Activated CD8-positive, alpha-beta T cell treated with anti-CD3 and anti-CD28 coated beads, Interleukin-2, amount 10 ng/mL, durations not matched to agents 7 days and 5 days (primary cell): ENCODE measurements at regions not wholly inside any gene's neighbourhood (a gene's known extent, or its start where the extent isn't known, plus 50 kb on each side); places are given as distances from the start of the nearest gene placed in this dataset.
"Not testable (repeated sequence)": the region's sequence is repeated elsewhere in the genome, so short reads cannot be mapped to it uniquely, and the experiment has no call there.

Source experiments
- ATAC-seq: fragments of 150-1000 bp; cut with Tn5 transposase; one replicate; pipeline ENCODE4 v1.10.0; 2021; ENCODE audit warnings: moderate library complexity
- CTCF ChIA-PET: fragments of 350-600 bp; sonication (Branson Sonifier 250); formaldehyde crosslinking; loops from one replicate; lab custom pipeline; 2021; ENCODE audit warnings: antibody characterized with exemption; lab: Charles Lee
- POLR2A ChIA-PET: fragments of 350-600 bp; sonication (Branson Sonifier 250); formaldehyde crosslinking; loops from one replicate; lab custom pipeline; 2021; ENCODE audit warnings: antibody characterized with exemption; lab: Charles Lee
- DNase-seq: peaks from one replicate; pipeline ENCODE4 v3.0.0-alpha.2; 2020
- H3K27ac Mint-ChIP-seq: one replicate; pipeline ENCODE4 v1.8.0; 2021; ENCODE audit warnings: mild to moderate bottlenecking, mixed read lengths
- H3K27me3 Mint-ChIP-seq: one replicate; pipeline ENCODE4 v1.8.0; 2021; ENCODE audit warnings: low read depth, mixed read lengths
- H3K36me3 Mint-ChIP-seq: one replicate; pipeline ENCODE4 v1.8.0; 2021; ENCODE audit warnings: low read depth, mixed read lengths
- H3K4me1 Mint-ChIP-seq: one replicate; pipeline ENCODE4 v1.8.0; 2021; ENCODE audit warnings: low read depth, mixed read lengths
- H3K4me3 Mint-ChIP-seq: one replicate; pipeline ENCODE4 v1.8.0; 2021; ENCODE audit warnings: mild to moderate bottlenecking, mixed read lengths
- H3K9me3 Mint-ChIP-seq: one replicate; pipeline ENCODE4 v1.8.0; 2022; ENCODE audit warnings: mixed read lengths; ENCODE audit not compliant: insufficient read depth

DNA sequence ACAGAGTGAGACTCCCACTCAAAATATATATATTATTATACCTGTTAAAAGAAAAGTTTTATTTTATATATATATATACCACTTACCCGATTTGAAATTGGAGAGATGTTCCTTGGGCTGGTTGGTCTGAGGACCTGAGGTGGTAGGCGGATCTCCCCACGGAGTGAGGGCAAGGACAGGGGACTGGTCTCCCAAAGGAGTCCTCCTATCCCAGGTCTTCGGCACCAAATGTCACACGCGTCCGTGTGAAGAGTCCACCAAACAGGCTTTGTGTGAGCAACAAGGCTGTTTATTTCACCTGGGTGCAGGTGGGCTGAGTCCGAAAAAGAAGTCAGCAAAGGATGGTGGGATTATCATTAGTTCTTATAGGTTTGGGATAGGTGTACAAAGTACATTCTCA is 228.2 kb downstream of the COPRS start:
- H3K4me3 Mint-ChIP-seq, H3K9me3 Mint-ChIP-seq, H3K4me1 Mint-ChIP-seq, H3K36me3 Mint-ChIP-seq, CTCF ChIA-PET, ATAC-seq, H3K27ac Mint-ChIP-seq, DNase-seq, POLR2A ChIA-PET: not testable (repeated sequence)
- peaks cover 32% of the 10 kb centered on the region for H3K27me3 Mint-ChIP-seq

DNA sequence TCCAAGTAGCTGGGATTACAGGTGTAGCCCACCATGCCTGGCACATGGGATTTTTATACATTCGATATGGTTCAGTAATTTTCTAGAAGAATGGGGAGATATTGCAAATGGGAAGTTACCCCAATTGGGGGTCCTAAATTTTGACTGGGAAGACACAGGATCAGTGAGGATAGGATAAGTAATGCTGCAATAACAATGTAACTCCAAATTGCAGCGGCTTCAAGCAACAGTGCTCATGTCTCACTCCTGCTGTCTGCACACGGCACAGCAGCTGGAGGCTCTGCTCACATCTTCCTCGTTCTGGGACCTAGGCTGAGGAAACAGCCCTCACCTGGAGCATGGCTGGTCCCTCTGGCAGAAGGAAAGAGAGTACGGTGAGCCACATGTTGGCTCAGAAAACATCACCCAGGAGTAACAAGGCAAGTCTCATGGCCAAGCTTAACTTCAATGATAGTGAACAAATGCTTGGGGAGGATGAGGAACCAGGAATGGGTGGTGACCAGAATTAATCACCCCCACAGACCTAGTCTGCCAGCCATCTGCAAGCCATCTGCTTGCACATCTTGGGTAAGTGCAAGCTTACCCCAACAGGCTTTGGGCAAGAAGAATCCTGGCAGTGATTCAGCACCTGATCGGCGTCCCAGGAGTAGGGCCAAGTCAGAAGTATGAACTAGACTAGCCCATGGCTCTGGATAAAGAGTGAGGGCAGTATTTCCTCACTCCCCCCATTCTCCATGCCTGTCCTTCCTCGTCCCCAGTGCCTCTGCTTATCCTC is 229.2 kb downstream of the COPRS start:
- CTCF ChIA-PET, result no interaction called here
- H3K36me3 Mint-ChIP-seq, result no peaks in the 10 kb centered on the region
- peaks cover 32% of the 10 kb centered on the region for H3K27me3 Mint-ChIP-seq
- POLR2A ChIA-PET, result no interaction called here
- peaks cover 6% of the 10 kb centered on the region for H3K9me3 Mint-ChIP-seq
- no peak overlapping the region for H3K4me3 Mint-ChIP-seq
- ATAC-seq (no peak), DNase-seq (no peak)
- no peak overlapping the region for H3K27ac Mint-ChIP-seq
- H3K4me1 Mint-ChIP-seq, result no peaks in the 10 kb centered on the region

DNA sequence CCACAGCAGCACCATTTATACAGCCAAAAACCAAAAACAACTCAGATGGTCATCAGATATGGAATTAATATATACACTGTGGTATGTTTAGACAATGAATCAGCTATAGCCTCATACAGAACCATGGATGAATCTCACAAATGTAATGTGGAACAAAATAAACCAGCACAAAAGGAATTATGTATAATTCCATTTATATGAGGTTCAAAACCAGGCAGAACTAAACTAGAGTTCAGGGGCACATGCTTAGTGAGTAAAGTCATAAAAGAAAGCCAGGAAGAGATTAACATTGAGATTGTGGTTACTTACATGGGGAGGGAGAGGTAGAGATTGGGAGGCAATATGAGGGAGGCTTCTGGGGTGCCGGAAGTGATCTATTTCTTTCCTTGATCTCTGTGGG is 231.1 kb downstream of the COPRS start:
- Mint-ChIP-seq H3K27ac (no peak overlapping the region), H3K4me3 (no peak overlapping the region), H3K27me3 (peaks cover 22% of the 10 kb centered on the region), H3K36me3 (no peaks in the 10 kb centered on the region), H3K4me1 (peaks cover 3% of the 10 kb centered on the region), H3K9me3 (peaks cover 11% of the 10 kb centered on the region)
- POLR2A ChIA-PET, result no interaction called here
- no peak for ATAC-seq
- DNase-seq, result no peak
- CTCF ChIA-PET, result no interaction called here

DNA sequence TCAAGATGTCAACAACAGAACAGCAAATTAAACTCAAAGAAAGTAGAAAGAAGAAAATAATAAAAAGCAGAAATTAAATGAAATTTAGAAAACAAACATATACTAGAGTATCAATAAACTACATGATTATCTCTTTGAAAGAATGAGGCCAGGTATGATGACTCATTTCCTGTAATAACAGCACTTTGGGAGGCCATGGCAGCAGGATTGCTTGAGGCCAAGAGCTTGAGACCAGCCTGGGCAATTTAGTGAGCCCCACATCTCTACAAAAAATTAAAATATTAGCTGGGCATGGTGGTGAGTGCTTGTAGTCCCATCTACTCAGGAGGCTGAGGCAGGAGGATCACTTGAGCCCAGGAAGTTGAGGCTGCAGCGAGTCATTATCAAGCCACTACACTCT is 232.5 kb downstream of the RAB11FIP4 start:
- CTCF ChIA-PET, result no interaction called here

DNA sequence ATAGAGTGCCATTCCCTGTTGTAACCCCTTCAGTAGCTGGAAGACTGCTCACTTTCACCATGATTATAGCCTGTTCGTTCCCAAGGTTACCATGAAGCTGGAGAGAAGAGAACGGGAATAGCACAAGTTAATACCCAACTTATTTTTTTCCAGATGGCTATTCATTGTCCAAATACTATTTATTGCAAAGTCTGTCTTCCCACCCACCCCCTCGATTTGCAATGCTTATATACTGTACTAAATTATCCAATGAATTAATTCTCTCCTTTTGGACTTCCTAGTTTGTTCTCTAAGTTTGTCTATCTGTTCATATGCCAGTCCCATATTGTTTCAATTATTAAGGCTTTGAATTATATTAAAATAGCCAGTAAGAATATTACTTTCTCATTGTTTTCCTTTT is 231.0 kb downstream of the RAB11FIP4 start:
- Mint-ChIP-seq H3K4me1 (peaks cover 3% of the 10 kb centered on the region), H3K36me3 (no peaks in the 10 kb centered on the region), H3K4me3 (no peak overlapping the region), H3K27me3 (peaks cover 16% of the 10 kb centered on the region), H3K9me3 (peaks cover 23% of the 10 kb centered on the region), H3K27ac (no peak overlapping the region)
- DNase-seq, result no peak
- no peak for ATAC-seq
- ChIA-PET POLR2A (no interaction called here), CTCF (no interaction called here)

More for the DNA sequence above, 232.5 kb downstream of the RAB11FIP4 start:
- POLR2A ChIA-PET, result no interaction called here
- ATAC-seq (no peak), DNase-seq (no peak)
- H3K4me1 Mint-ChIP-seq, result peaks cover 3% of the 10 kb centered on the region
- no peaks in the 10 kb centered on the region for H3K36me3 Mint-ChIP-seq
- H3K27ac Mint-ChIP-seq, result no peak overlapping the region
- H3K9me3 Mint-ChIP-seq, result peaks cover 23% of the 10 kb centered on the region
- H3K27me3 Mint-ChIP-seq, result peaks cover 17% of the 10 kb centered on the region
- no peak overlapping the region for H3K4me3 Mint-ChIP-seq

DNA sequence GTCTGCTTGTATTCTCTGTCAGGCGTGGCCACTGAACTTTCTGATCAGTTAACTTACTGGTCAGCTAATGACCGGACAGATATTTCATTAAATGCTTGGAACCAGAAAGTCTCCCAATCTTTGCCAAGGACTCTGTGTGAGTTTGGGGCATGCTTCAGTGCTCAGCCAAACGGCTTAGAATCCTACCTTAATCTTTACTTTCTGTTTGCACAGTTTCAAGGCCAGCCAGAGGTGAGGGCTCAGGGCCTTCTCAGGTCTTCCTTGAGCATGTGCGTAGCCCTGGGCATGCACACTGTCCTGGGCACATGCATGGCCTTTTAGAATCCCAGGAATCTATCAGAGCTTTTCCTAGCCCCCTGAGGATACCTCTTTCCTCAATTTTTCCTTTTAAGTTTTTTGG is 230.1 kb downstream of the RAB11FIP4 start:
- Mint-ChIP-seq H3K36me3 (no peaks in the 10 kb centered on the region), H3K4me1 (peaks cover 3% of the 10 kb centered on the region), H3K9me3 (peaks cover 23% of the 10 kb centered on the region), H3K4me3 (no peak overlapping the region), H3K27me3 (peaks cover 13% of the 10 kb centered on the region), H3K27ac (no peak overlapping the region)
- ATAC-seq (no peak), DNase-seq (no peak)
- ChIA-PET CTCF (no interaction called here), POLR2A (no interaction called here)

DNA sequence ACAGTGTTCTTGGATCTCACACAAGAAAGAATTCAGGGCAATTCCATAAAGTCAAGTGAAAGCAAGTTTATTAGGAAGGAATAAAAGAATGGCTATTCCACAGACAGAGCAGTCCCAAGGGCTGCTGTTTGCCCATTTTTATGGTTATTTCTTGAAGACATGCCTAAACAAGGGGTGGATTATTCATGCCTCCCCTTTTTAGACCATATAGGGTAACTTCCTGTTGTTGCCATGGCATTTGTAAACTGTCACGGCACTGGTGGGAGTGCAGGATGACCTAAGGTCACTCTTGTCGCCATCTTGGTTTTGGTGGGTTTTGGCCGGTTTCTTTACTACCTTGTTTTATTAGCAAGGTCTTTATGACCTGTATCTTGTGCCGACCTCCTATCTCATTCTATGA is 219.6 kb downstream of the RAB11FIP4 start:
- H3K4me1 Mint-ChIP-seq, ATAC-seq, H3K4me3 Mint-ChIP-seq, POLR2A ChIA-PET, H3K27ac Mint-ChIP-seq, DNase-seq, H3K36me3 Mint-ChIP-seq, H3K9me3 Mint-ChIP-seq, CTCF ChIA-PET, H3K27me3 Mint-ChIP-seq: not testable (repeated sequence)

DNA sequence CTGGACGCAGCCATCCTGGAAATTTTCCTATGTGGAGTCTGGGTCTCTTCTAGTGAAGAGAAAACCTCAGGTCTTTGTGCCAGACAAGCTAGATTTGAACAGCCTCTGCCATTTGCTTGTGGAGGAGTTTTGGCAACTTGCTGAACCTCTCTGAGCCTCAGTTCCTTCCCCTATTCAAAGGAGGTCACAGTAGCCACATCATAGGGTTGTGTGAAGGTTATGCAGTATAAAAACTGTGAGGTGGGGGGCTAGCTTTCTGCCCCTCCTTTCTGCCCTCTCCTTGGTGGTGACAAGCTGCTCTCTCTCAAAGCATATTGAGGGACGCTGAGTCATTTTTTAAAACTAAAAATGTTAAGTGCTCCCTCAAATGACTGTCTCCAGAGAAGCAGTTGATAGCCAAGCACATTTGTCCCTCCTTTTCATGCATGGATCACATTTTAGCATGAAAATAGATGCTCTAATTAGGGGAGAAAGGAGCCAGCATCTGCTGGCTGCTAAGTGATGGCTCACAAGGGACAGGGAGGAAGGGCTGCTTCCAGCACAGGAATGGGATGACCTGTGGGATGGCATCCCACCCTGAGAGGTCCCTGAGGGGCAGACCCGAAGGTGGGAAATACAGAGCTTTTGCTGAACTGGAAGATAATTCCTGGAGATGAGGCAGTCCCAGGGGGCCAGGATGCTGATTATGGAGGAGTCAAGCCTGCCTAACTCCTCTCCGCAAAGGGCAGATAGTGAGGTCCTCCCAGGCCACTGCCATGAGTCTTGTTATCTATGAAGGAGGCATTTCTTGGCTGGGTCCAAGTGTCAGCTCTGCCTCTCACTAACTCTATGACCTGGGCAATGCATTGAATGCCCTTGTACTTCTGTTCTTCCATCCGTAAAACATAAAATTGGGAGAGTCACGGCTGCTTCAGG is 218.8 kb downstream of the RAB11FIP4 start:
- ChIA-PET CTCF (no interaction called here), POLR2A (no interaction called here)
- Mint-ChIP-seq H3K27me3 (peaks cover 2% of the 10 kb centered on the region), H3K36me3 (no peaks in the 10 kb centered on the region), H3K9me3 (no peaks in the 10 kb centered on the region), H3K27ac (no peak overlapping the region), H3K4me1 (no peaks in the 10 kb centered on the region), H3K4me3 (no peak overlapping the region)
- no peak for ATAC-seq
- no peak for DNase-seq

DNA sequence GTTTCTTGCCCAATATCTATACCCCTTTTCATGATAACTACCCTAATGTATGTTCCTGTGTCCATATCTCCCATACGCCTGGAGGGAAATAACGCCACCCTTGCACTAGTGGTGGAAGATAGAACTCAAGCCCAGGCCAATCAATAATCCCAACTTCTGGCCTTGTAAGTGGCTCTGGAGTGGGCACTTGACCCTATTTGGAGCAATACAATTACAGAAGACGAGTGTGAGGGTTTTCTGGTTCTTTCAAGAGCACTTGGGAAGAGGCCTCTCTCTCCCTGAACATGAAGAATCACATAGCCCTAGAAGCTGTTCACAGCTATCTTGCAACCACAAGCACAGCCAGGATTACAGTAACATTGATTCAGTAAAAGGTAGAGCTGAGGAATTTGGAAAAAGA is 217.9 kb downstream of the RAB11FIP4 start:
- no peaks in the 10 kb centered on the region for H3K36me3 Mint-ChIP-seq
- no peak overlapping the region for H3K4me3 Mint-ChIP-seq
- no peaks in the 10 kb centered on the region for H3K4me1 Mint-ChIP-seq
- H3K9me3 Mint-ChIP-seq, result no peaks in the 10 kb centered on the region
- H3K27ac Mint-ChIP-seq, result no peak overlapping the region
- ChIA-PET POLR2A (no interaction called here), CTCF (no interaction called here)
- no peak for ATAC-seq
- no peak for DNase-seq
- peaks cover 1% of the 10 kb centered on the region for H3K27me3 Mint-ChIP-seq

DNA sequence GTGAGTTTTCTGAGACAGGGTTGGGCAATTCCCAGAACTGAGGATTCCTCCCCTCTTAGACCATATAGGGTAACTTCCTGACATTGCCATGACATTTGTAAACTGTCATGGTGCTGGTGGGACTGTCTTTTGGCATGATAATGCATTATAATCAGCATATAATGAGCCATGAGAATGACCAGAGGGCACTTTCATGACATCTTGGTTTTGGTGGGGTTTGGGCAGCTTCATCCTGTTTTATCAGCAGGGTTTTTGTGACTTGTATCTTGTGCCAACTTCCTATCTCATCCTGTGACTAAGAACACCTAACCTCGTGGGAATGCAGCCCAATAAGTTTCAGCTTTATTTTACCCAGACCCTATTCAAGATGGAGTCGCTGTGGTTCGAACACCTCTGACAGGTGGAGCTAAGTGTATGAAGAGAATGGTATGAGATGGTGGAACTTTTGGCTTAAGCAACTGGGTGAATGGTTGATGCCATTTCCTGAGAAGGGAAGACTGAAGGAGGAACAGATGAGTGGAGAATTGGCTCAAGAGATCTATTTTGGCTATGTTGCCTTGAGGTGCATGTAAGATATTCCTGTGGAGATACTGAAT is 217.3 kb downstream of the RAB11FIP4 start:
- ChIA-PET POLR2A (no interaction called here), CTCF (no interaction called here)
- no peak for DNase-seq
- no peak overlapping the region for H3K4me3 Mint-ChIP-seq
- no peaks in the 10 kb centered on the region for H3K36me3 Mint-ChIP-seq
- no peaks in the 10 kb centered on the region for H3K27me3 Mint-ChIP-seq
- H3K9me3 Mint-ChIP-seq, result no peaks in the 10 kb centered on the region
- no peak for ATAC-seq
- no peak overlapping the region for H3K27ac Mint-ChIP-seq
- no peaks in the 10 kb centered on the region for H3K4me1 Mint-ChIP-seq

DNA sequence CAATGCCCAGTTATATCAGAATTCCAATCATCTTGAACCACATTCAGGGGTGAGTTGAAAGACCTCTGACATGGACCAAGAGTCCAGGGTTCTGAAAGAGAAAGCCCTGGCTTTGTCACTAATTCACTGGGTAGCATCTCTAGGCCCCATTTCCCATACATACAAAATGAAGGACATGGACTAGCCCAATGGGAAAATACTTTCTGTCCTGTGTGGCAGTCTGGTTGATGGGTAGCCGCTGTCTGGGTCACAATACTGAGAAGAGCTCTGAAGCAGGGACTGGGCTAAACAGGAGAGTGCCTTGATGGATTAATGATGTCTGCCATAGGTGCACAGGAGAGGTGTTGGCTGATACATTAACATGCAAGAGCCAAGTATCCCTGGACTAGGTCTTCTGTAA is 214.3 kb downstream of the RAB11FIP4 start:
- Mint-ChIP-seq H3K27ac (no peak overlapping the region), H3K9me3 (no peaks in the 10 kb centered on the region), H3K36me3 (no peaks in the 10 kb centered on the region), H3K4me3 (no peak overlapping the region), H3K27me3 (no peaks in the 10 kb centered on the region), H3K4me1 (no peaks in the 10 kb centered on the region)
- DNase-seq, result no peak
- ChIA-PET POLR2A (no interaction called here), CTCF (no interaction called here)
- ATAC-seq, result no peak

DNA sequence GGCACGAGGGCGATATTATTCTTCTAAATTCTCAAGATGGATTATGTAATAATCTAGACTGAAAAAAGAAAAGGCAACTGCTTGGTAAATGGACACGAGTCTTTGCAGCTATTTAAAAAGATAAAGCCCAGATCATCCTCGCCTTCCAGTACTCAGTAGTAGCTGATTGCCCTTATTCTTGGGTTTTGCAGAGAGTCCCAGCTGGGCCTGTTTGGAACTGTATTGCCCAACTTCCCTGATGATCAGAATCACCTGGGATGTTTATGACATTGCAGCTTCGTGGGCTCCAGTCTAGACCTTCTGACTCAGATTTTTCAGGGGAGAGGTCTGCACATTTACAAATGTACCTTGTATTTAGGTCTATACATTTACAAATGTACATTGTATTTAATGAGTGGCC is 213.5 kb downstream of the RAB11FIP4 start:
- Mint-ChIP-seq H3K9me3 (no peaks in the 10 kb centered on the region), H3K4me1 (no peaks in the 10 kb centered on the region), H3K4me3 (no peak overlapping the region), H3K27me3 (no peaks in the 10 kb centered on the region), H3K27ac (no peak overlapping the region), H3K36me3 (no peaks in the 10 kb centered on the region)
- ATAC-seq (no peak), DNase-seq (no peak)
- ChIA-PET POLR2A (no interaction called here), CTCF (no interaction called here)
